Endothelial cell (in vitro differentiated cells): ENCODE measurements at regions not wholly inside any gene's neighbourhood (a gene's known extent, or its start where the extent isn't known, plus 50 kb on each side); places are given as distances from the start of the nearest gene placed in this dataset.
"Not testable (repeated sequence)": the region's sequence is repeated elsewhere in the genome, so short reads cannot be mapped to it uniquely, and the experiment has no call there.

Experiments
- DNase-seq: peaks from one replicate; pipeline ENCODE4 v3.0.0; 2021; ENCODE audit warnings: low spot score
- H3K27ac Mint-ChIP-seq: one replicate; pipeline ENCODE4 v1.8.0; 2021; ENCODE audit warnings: mixed read lengths, inconsistent platforms; ENCODE audit not compliant: unreplicated experiment
- H3K27me3 Mint-ChIP-seq: one replicate; pipeline ENCODE4 v1.8.0; 2021; ENCODE audit warnings: mild to moderate bottlenecking, moderate library complexity, mixed read lengths, inconsistent platforms; ENCODE audit not compliant: unreplicated experiment
- H3K36me3 Mint-ChIP-seq: one replicate; pipeline ENCODE4 v1.8.0; 2021; ENCODE audit warnings: mild to moderate bottlenecking, low read depth, mixed read lengths, inconsistent platforms; ENCODE audit not compliant: unreplicated experiment
- H3K4me1 Mint-ChIP-seq: one replicate; pipeline ENCODE4 v1.8.0; 2021; ENCODE audit warnings: mild to moderate bottlenecking, mixed read lengths, inconsistent platforms; ENCODE audit not compliant: unreplicated experiment
- H3K4me3 Mint-ChIP-seq: one replicate; pipeline ENCODE4 v1.8.0; 2021; ENCODE audit warnings: mild to moderate bottlenecking, mixed read lengths, inconsistent platforms; ENCODE audit not compliant: unreplicated experiment
- H3K9me3 Mint-ChIP-seq: one replicate; pipeline ENCODE4 v1.8.0; 2021; ENCODE audit warnings: mixed read lengths, inconsistent platforms; ENCODE audit not compliant: unreplicated experiment
- CTCF ChIP-seq: fragments of 200-600 bp; sonication (generic); IDR thresholded peaks from one replicate; pipeline ENCODE4 v1.5.0; 2021; ENCODE audit warnings: antibody characterized with exemption; ENCODE audit not compliant: unreplicated experiment

DNA sequence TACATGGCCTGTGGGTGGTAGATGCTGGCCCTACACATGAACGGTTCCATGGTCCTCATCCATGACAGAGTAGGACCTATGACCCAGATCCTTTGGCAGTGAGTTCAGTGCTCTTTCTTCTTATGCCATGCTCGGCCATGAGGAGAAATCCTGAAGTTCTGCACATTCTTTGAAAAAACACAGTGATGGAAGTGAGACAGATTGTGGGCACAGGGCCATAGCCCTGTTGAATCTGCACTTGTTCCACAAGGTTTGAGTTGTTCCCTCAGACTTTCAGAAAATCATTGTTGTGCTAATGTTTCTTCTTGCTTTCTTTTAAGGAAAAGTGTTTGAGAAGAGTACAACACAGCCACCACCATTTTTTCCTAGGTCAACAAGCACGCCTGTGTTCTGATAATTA, 180.0 kb downstream of the C12orf75 start:
- H3K4me1 Mint-ChIP-seq = peaks cover 10% of the 10 kb centered on the region
- no peak for DNase-seq
- H3K36me3 Mint-ChIP-seq = no peaks in the 10 kb centered on the region
- no peaks in the 10 kb centered on the region for H3K27me3 Mint-ChIP-seq
- H3K9me3 Mint-ChIP-seq = no peaks in the 10 kb centered on the region
- no peak for TF ChIP-seq CTCF
- no peak overlapping the region for H3K27ac Mint-ChIP-seq
- no peak overlapping the region for H3K4me3 Mint-ChIP-seq

DNA sequence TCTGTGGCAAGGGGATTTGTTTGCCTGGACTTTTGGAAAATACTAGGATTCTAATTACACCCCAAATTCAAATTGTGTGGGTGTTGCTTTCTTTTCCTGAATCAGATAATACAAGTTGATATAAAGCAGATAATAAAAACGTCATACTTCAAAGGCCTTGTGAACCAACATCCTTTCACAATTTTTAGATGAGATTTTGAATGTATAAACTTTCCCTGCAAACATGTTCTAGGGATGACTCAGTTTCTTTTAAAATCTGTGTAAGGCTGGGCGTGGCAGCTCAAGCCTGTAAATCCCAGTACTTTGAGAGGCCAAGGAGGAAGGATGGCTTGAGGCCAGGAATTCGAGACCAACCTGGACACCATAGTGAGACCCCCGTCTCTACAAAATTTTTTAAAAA, 182.4 kb downstream of the C12orf75 start:
- H3K4me1 Mint-ChIP-seq, H3K9me3 Mint-ChIP-seq, H3K27ac Mint-ChIP-seq, H3K27me3 Mint-ChIP-seq, DNase-seq, H3K4me3 Mint-ChIP-seq, H3K36me3 Mint-ChIP-seq: not testable (repeated sequence)

DNA sequence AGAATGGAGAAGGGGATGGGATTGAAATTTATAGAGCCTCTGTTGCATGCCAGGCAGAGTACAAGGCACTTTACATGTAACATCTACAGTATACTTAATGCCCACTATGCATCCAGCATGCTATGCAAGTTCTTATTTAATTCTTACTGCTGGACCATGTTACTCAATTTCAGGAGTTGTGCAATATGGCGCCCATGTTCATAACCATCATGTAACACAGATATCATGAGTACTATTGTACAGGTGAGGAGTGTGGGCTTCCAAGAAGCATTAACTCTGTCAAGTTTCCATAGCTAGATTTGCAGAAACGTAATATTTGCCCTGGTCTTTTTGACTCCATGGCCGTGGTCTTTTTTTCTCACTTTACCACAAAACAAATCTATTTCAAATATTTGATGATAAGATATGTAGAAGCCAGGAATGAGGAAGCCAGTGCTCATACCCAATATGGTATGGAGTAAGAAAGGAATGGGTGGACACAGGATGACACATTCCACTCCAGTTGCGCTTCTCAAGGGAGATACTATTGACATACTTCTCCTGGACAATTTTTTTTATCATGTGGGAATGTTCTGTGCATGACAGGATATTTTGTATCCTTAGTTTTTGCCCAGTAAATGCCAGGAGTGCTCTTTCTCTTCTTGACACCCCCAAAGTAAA, 191.8 kb downstream of the C12orf75 start:
- TF ChIP-seq CTCF = no peak
- H3K9me3 Mint-ChIP-seq = peaks cover 7% of the 10 kb centered on the region
- no peak for DNase-seq
- H3K36me3 Mint-ChIP-seq = peaks cover 13% of the 10 kb centered on the region
- H3K27ac Mint-ChIP-seq = no peak overlapping the region
- H3K4me3 Mint-ChIP-seq = no peak overlapping the region
- H3K4me1 Mint-ChIP-seq = no peaks in the 10 kb centered on the region
- peaks cover 3% of the 10 kb centered on the region for H3K27me3 Mint-ChIP-seq

DNA sequence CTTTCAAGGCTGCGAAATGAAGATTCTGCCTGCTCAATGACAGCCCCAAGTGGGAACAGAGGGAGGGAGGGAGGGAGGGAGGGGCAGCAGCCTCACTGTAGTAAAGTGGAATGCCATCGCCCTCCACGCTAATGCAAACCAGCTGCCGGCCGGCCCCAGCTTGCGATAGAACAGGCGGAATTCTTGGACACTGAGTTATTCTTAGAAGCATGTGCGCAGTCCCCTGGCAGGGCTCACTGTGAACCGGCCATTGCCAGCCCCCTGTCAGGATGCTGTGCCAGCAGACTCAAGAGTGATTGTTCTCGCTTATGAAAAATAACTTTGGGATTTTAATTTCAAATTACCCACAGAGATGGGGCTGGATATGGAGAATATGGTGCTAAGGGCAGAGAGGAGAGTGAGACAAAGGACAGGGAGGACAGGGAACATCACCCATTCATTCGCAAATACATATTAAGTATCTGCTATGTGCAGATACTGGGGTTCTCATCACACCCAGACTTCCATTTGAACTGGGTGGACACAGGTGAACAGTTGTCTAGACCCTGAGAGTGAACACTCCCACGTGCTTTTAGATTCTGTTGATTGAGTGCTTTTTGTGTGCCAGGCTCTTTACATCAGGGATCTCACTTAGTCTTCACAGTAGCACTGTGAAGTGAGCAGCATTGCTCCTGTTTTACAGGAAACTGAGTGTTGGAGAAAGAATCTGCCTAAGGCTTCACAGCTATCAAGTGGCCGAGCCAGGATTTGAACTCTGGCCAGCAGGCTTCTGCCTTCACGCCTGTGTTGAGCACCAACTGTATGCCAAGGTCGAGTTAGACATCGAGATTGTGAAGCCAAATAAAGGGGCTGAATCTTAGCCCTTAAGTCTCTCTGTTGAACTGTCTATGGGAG, 192.9 kb downstream of the C12orf75 start:
- H3K4me3 Mint-ChIP-seq = no peak overlapping the region
- TF ChIP-seq CTCF = no peak
- peaks cover 3% of the 10 kb centered on the region for H3K27me3 Mint-ChIP-seq
- H3K4me1 Mint-ChIP-seq = no peaks in the 10 kb centered on the region
- peaks cover 3% of the 10 kb centered on the region for H3K9me3 Mint-ChIP-seq
- no peak overlapping the region for H3K27ac Mint-ChIP-seq
- H3K36me3 Mint-ChIP-seq = peaks cover 8% of the 10 kb centered on the region
- DNase-seq = no peak

DNA sequence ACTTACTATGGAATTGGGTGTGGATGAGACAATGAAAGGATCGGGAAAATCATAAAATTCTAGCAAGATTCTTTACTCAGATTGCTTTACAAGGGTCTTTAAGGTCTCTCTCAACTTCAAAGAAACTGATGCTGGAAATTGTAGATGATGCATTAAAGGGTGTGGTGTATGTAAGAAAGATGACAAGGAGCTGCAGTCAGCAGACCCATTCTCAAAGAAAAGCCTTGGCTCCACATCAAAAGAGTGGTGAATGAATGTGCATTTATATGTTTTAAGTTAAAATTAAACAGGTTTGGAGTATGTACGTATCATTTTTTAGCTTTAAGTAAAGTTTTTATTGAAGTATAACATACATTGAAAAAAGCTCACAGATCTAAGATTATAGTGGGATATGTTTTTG, 194.5 kb downstream of the C12orf75 start:
- no peak for TF ChIP-seq CTCF
- Mint-ChIP-seq H3K4me1 (no peaks in the 10 kb centered on the region), H3K9me3 (no peaks in the 10 kb centered on the region), H3K36me3 (peaks cover 6% of the 10 kb centered on the region), H3K27ac (no peak overlapping the region), H3K4me3 (no peak overlapping the region), H3K27me3 (peaks cover 3% of the 10 kb centered on the region)
- DNase-seq = no peak
